ENCODE measurements at regions not wholly inside any gene's neighbourhood (a gene's known extent, or its start where the extent isn't known, plus 50 kb on each side); places are given as distances from the start of the nearest gene placed in this dataset.

GRCh38 chrX:34764852-34765361 lies 107.8 kb upstream of the TMEM47 start:
- Histone ChIP-seq H3K9ac (ENCODE audit: low read length) (no peak overlapping the region), H3K79me2 (ENCODE audit: low read length) (no peaks in the 10 kb centered on the region), H3K9me2 (replicated peaks; ENCODE audit: insufficient read depth, low read length) (no peaks in the 10 kb centered on the region), H3K36me3 (replicated peaks; ENCODE audit: insufficient read depth, low read length) (no peaks in the 10 kb centered on the region), H3K4me1 (ENCODE audit: low read length) (no peaks in the 10 kb centered on the region), H3K27me3 (replicated peaks; ENCODE audit: insufficient read depth, low read length) (no peaks in the 10 kb centered on the region), H2AFZ (ENCODE audit: low read length) (no peak overlapping the region), H3K9me3 (replicated peaks; ENCODE audit: insufficient read depth, low read length) (no peaks in the 10 kb centered on the region), H3K4me2 (ENCODE audit: low read depth, low read length) (no peak overlapping the region), H3K4me3 (ENCODE audit: low read length) (no peak overlapping the region), H4K20me1 (ENCODE audit: insufficient read depth, low read length) (no peaks in the 10 kb centered on the region), H3F3A (ENCODE audit: insufficient read depth, low read length) (no peaks in the 10 kb centered on the region), H3K27ac (ENCODE audit: low read length) (no peak overlapping the region)
- TF ChIP-seq EZH2 (optimal IDR thresholded peaks at IDR 0.05; ENCODE audit: low read depth, low read length) (no peak), EZH2phosphoT487 (IDR thresholded peaks at IDR 0.05; ENCODE audit: low read length) (no peak), CTCF (IDR thresholded peaks at IDR 0.05; ENCODE audit: low read length) (no peak)
- no peak for DNase-seq

- no peaks in the 10 kb centered on the region for H4K20me1 ChIP-seq (ENCODE audit: insufficient read depth, low read length)
- TF ChIP-seq EZH2phosphoT487 (IDR thresholded peaks at IDR 0.05; ENCODE audit: low read length) (no peak), CTCF (IDR thresholded peaks at IDR 0.05; ENCODE audit: low read length) (no peak), EZH2 (optimal IDR thresholded peaks at IDR 0.05; ENCODE audit: low read depth, low read length) (no peak)
- H3K79me2 ChIP-seq (ENCODE audit: low read length) = no peaks in the 10 kb centered on the region
- no peaks in the 10 kb centered on the region for H3K4me1 ChIP-seq (ENCODE audit: low read length)
- no peak overlapping the region for H2AFZ ChIP-seq (ENCODE audit: low read length)
- no peak overlapping the region for H3K27ac ChIP-seq (ENCODE audit: low read length)
- H3F3A ChIP-seq (ENCODE audit: insufficient read depth, low read length) = no peaks in the 10 kb centered on the region
- H3K9me3 ChIP-seq (replicated peaks; ENCODE audit: insufficient read depth, low read length) = no peaks in the 10 kb centered on the region
- no peak for DNase-seq
- H3K4me3 ChIP-seq (ENCODE audit: low read length) = no peak overlapping the region
- no peaks in the 10 kb centered on the region for H3K36me3 ChIP-seq (replicated peaks; ENCODE audit: insufficient read depth, low read length)
- H3K9ac ChIP-seq (ENCODE audit: low read length) = no peak overlapping the region
- H3K9me2 ChIP-seq (replicated peaks; ENCODE audit: insufficient read depth, low read length) = no peaks in the 10 kb centered on the region
- H3K4me2 ChIP-seq (ENCODE audit: low read depth, low read length) = no peak overlapping the region
- H3K27me3 ChIP-seq (replicated peaks; ENCODE audit: insufficient read depth, low read length) = no peaks in the 10 kb centered on the region
Observed at GRCh38 chrX:34768290-34768689, 111.2 kb upstream of the TMEM47 start.

GRCh38 chrX:34770511-34770910 lies 113.4 kb upstream of the TMEM47 start:
- Histone ChIP-seq H3K4me2 (ENCODE audit: low read depth, low read length) (no peak overlapping the region), H3K27ac (ENCODE audit: low read length) (no peak overlapping the region), H3K79me2 (ENCODE audit: low read length) (no peaks in the 10 kb centered on the region), H3K27me3 (replicated peaks; ENCODE audit: insufficient read depth, low read length) (no peaks in the 10 kb centered on the region), H2AFZ (ENCODE audit: low read length) (no peak overlapping the region), H3F3A (ENCODE audit: insufficient read depth, low read length) (no peaks in the 10 kb centered on the region), H3K4me3 (ENCODE audit: low read length) (no peak overlapping the region), H3K9ac (ENCODE audit: low read length) (no peak overlapping the region), H3K9me2 (replicated peaks; ENCODE audit: insufficient read depth, low read length) (no peaks in the 10 kb centered on the region), H3K36me3 (replicated peaks; ENCODE audit: insufficient read depth, low read length) (no peaks in the 10 kb centered on the region), H4K20me1 (ENCODE audit: insufficient read depth, low read length) (no peaks in the 10 kb centered on the region), H3K9me3 (replicated peaks; ENCODE audit: insufficient read depth, low read length) (no peaks in the 10 kb centered on the region), H3K4me1 (ENCODE audit: low read length) (no peaks in the 10 kb centered on the region)
- TF ChIP-seq EZH2 (optimal IDR thresholded peaks at IDR 0.05; ENCODE audit: low read depth, low read length) = no peak
- TF ChIP-seq CTCF (IDR thresholded peaks at IDR 0.05; ENCODE audit: low read length) = no peak
- no peak for TF ChIP-seq EZH2phosphoT487 (IDR thresholded peaks at IDR 0.05; ENCODE audit: low read length)
- no peak for DNase-seq
